ENCODE measurements at regions not wholly inside any gene's neighbourhood (a gene's known extent, or its start where the extent isn't known, plus 50 kb on each side); places are given as distances from the start of the nearest gene placed in this dataset.

GRCh38 chr3:14288177-14288788 lies 109.7 kb downstream of the LSM3 start:
- no peak for DNase-seq (ENCODE audit: low read depth)

DNA sequence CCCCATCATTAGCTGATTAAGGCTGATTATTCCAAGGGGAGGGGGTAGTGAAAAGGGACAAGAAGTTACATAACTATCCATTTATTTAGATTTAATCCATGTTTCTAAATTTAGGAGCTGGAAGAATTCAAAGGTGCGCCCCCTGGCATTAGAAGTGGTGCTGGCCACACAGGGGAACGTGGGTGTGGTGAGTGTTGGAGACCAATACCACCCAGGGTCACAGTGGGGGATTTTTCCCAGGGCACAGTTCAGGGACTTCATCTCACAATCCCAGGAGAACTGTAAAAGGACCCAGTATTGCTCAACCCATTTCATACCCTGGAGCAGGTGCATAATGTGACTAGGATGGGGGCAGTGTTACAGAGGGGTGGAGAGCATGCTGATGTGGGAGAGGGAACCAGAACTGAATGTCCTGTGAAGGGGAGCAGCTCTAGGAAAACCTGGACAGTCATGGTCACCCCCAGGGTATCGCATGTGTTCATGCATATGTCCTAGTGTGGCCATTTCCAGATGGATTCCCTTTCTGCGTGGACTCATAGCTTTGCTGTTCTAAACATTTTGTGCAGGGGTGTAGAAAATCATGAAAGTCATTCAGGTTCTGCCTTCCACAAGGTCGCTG lies 110.3 kb downstream of the LSM3 start:
- DNase-seq (ENCODE audit: low read depth): no peak

DNA sequence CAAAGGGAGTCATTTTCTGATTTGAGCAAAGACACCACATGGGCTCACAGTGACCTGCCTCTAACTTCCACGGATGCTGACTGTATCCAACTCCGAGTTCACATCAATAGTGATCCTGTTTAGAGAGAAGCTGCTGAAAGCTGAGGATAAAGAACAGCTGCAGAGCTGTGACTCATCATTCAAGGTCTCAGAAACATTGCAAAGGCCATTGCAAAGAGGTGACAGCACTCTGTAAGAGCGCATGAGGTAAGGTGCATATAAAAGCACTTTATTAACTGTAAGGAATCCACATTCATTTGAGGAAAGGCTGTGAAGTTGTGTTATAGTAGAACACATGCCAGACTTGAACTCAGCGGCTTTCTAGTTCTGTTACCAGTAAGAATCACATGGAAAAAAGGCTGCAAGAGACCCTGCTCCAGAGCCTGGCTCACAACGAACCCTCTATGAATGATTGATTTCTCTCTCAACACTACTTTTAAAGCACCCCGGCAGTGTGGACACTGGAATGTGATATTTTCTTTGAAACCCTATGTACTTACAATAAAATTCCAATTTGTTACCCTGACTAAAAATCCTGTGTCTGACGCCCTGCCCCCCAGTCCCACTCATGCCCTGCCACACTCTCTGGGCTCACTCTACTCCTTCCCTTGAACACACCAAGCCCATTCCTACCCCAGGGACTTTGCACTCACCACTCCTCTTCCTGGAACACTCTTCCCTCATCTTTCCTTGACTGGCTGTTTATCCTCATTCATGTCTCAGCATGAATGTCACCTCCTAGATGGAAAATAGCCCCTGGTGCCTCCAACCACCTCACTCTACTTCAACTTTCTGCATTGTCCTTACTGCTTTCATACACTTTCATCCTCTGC lies 111.2 kb downstream of the LSM3 start:
- peak; percentile 93 for DNase-seq (ENCODE audit: low read depth)

- DNase-seq (ENCODE audit: low read depth): no peak
Measured at GRCh38 chr3:14290631-14291385, 111.6 kb upstream of the SLC6A6 start.

DNA sequence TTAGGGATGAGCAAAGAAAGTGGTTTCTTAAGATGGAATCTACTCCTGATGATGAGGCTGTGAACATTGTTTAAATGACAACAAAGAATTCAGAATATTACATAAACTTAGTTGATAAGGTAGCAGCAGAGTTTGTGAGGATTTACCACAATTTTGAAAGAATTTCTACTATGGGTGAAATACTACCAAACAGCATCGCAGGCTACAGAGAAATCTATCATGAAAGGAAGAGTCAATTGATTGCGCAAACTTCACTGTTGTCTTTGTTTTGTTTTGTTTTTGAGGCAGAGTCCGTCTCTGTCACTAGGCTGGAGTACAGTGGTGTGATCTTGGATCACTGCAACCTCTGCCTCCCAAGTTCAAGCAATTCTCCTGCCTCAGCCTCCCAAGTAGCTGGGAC lies 107.4 kb upstream of the SLC6A6 start:
- DNase-seq (ENCODE audit: low read depth): no peak

- no peak for DNase-seq (ENCODE audit: low read depth)
Measured at GRCh38 chr3:14295801-14296200, 106.6 kb upstream of the SLC6A6 start.

GRCh38 chr3:14297305-14297704 lies 105.1 kb upstream of the SLC6A6 start:
- no peak for DNase-seq (ENCODE audit: low read depth)

DNA sequence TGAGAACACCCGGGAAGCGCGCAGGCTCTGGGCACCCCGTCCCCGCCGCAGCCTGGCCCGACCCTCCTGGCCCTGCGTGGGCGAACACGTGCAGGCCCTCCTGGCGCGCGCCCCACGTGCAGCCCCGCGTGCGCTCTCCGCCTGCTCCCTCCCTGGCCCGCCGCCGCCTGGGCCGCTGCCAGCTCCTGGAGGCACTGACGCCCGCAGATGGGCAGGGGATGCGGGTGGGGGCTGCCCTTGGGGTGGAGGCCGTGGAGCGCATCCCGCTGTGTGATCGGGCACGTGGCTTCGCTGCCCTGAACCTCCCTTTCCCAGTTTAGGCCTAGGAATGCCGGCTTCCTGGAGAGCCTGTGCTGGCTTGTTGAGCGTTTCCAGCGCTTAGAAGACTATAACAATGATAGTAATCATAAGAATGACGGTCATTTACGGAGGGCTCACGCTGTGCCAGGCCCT lies 104.6 kb upstream of the SLC6A6 start:
- peak; percentile 18 for DNase-seq (ENCODE audit: low read depth)

DNA sequence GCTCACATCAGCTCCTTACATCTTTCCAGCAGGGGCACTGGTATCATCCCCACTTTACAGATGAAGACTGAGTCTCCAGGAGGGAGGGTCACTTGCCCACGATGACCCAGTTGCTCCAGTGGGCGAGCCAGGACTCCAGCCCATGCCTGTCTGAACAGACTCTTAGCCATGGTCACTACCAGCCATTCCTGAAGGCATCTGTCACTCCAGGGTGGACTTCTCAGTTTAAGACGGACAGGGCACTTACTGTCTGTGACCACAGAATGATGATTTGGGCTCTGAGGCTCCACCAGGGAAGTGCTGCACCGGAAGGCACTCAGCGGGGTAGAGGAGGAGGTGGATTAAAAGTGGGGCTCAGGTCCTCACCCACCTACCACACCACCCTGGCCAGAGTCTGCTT lies 104.0 kb upstream of the SLC6A6 start:
- no peak for DNase-seq (ENCODE audit: low read depth)

- DNase-seq (ENCODE audit: low read depth): no peak
Measured at GRCh38 chr3:14298991-14299555, 103.3 kb upstream of the SLC6A6 start.

GRCh38 chr3:14299767-14300166 lies 102.6 kb upstream of the SLC6A6 start:
- no peak for DNase-seq (ENCODE audit: low read depth)

GRCh38 chr3:14300721-14301399 lies 101.5 kb upstream of the SLC6A6 start:
- DNase-seq (ENCODE audit: low read depth): no peak

GRCh38 chr3:14301558-14301957 lies 100.8 kb upstream of the SLC6A6 start:
- DNase-seq (ENCODE audit: low read depth): peak; percentile 16

GRCh38 chr3:14303336-14304100 lies 98.9 kb upstream of the SLC6A6 start:
- no peak for DNase-seq (ENCODE audit: low read depth)

GRCh38 chr3:14304101-14305045 lies 98.0 kb upstream of the SLC6A6 start:
- DNase-seq (ENCODE audit: low read depth): no peak

GRCh38 chr3:14305324-14305723 lies 97.1 kb upstream of the SLC6A6 start:
- peak; percentile 17 for DNase-seq (ENCODE audit: low read depth)

- DNase-seq (ENCODE audit: low read depth): no peak
Measured at GRCh38 chr3:14306142-14306541, 96.3 kb upstream of the SLC6A6 start.

- no peak for DNase-seq (ENCODE audit: low read depth)
Measured at GRCh38 chr3:14307656-14308302, 94.6 kb upstream of the SLC6A6 start.

GRCh38 chr3:14311729-14312128 lies 90.7 kb upstream of the SLC6A6 start:
- DNase-seq (ENCODE audit: low read depth): no peak
